GM12878 (cell line): ENCODE measurements at regions not wholly inside any gene's neighbourhood (a gene's known extent, or its start where the extent isn't known, plus 50 kb on each side); places are given as distances from the start of the nearest gene placed in this dataset.

Source experiments
- MEF2A ChIP-seq: IDR thresholded peaks from 2 replicates; pipeline ENCODE4 v1.6.1; 2011; ENCODE audit warnings: low read depth, mild to moderate bottlenecking, low read length, moderate library complexity; ENCODE audit not compliant: insufficient read depth
- POLR2A ChIP-seq: IDR thresholded peaks from 2 replicates; pipeline ENCODE4 v1.6.1; 2011; ENCODE audit warnings: low read depth, mild to moderate bottlenecking, low read length

- no peak for TF ChIP-seq POLR2A
- no peak for TF ChIP-seq MEF2A
Measured at GRCh38 chr10:90136731-90137316, 435.4 kb downstream of the KIF20B start.
